Trophoblast cell (in vitro differentiated cells and primary cell): ENCODE measurements at regions not wholly inside any gene's neighbourhood (a gene's known extent, or its start where the extent isn't known, plus 50 kb on each side); places are given as distances from the start of the nearest gene placed in this dataset.

Experiments
- DNase-seq, 2 donors: peaks; one replicate each; pipeline ENCODE4 v3.0.0-alpha.2; 2016
- H2AFZ ChIP-seq: 2 replicates; pipeline ENCODE4 v1.6.1; 2013; ENCODE audit warnings: low read length, moderate library complexity, mild to moderate bottlenecking; ENCODE audit not compliant: insufficient read depth, poor library complexity
- H2AK5ac ChIP-seq: 2 replicates; pipeline ENCODE4 v1.6.1; 2013; ENCODE audit warnings: mild to moderate bottlenecking, low read length
- H2BK120ac ChIP-seq: 2 replicates; pipeline ENCODE4 v1.6.1; 2013; ENCODE audit warnings: low read length, mild to moderate bottlenecking, moderate library complexity; ENCODE audit not compliant: insufficient read depth, poor library complexity
- H2BK12ac ChIP-seq: 2 replicates; pipeline ENCODE4 v1.6.1; 2013; ENCODE audit warnings: mild to moderate bottlenecking, low read length, moderate library complexity
- H2BK5ac ChIP-seq: 2 replicates; pipeline ENCODE4 v1.6.1; 2013; ENCODE audit warnings: low read length, low read depth, moderate library complexity, mild to moderate bottlenecking; ENCODE audit not compliant: poor library complexity
- H3K14ac ChIP-seq: 2 replicates; pipeline ENCODE4 v1.6.1; 2013; ENCODE audit warnings: mild to moderate bottlenecking, low read length
- H3K18ac ChIP-seq: 2 replicates; pipeline ENCODE4 v1.6.1; 2013; ENCODE audit warnings: mild to moderate bottlenecking, low read length
- H3K23ac ChIP-seq: 2 replicates; pipeline ENCODE4 v1.6.1; 2013; ENCODE audit warnings: low read length
- H3K27ac ChIP-seq: 2 replicates; pipeline ENCODE4 v1.5.1; 2013; ENCODE audit warnings: low read depth, mild to moderate bottlenecking, inconsistent platforms, low read length, moderate library complexity
- H3K27me3 ChIP-seq: 2 replicates; pipeline ENCODE4 v1.6.1; 2013; ENCODE audit warnings: inconsistent platforms, mild to moderate bottlenecking, low read length, moderate library complexity; ENCODE audit not compliant: insufficient read depth
- H3K36me3 ChIP-seq, 2 experiments: 1 replicate in 1 of 2; 2 replicates in 1 of 2; pipeline ENCODE4 v1.6.1; 2013; ENCODE audit warnings: low read length in 2 of 2, mild to moderate bottlenecking in 2 of 2, moderate library complexity in 1 of 2; ENCODE audit not compliant: insufficient read depth in 2 of 2, control insufficient read depth in 1 of 2
- H3K4ac ChIP-seq: 2 replicates; pipeline ENCODE4 v1.6.1; 2013; ENCODE audit warnings: low read depth, mild to moderate bottlenecking, low read length, moderate library complexity
- H3K4me1 ChIP-seq, 2 experiments: 1 replicate in 1 of 2; 2 replicates in 1 of 2; pipeline ENCODE4 v1.6.1; 2013; ENCODE audit warnings: low read length in 2 of 2, mild to moderate bottlenecking in 2 of 2, moderate library complexity in 1 of 2; ENCODE audit not compliant: insufficient read depth in 2 of 2, control insufficient read depth in 1 of 2
- H3K4me2 ChIP-seq: 2 replicates; pipeline ENCODE4 v1.6.1; 2013; ENCODE audit warnings: inconsistent platforms, mild to moderate bottlenecking, low read length, moderate library complexity
- H3K4me3 ChIP-seq: 2 replicates; pipeline ENCODE4 v1.5.1; 2013; ENCODE audit warnings: mild to moderate bottlenecking, low read depth, low read length, inconsistent platforms
- H3K79me1 ChIP-seq: one replicate; pipeline ENCODE4 v1.6.1; 2013; ENCODE audit warnings: low read length
- H3K79me2 ChIP-seq: 2 replicates; pipeline ENCODE4 v1.6.1; 2013; ENCODE audit warnings: low read length, mild to moderate bottlenecking; ENCODE audit not compliant: control insufficient read depth, insufficient read depth, poor library complexity
- H3K9ac ChIP-seq: 2 replicates; pipeline ENCODE4 v1.6.1; 2013; ENCODE audit warnings: mild to moderate bottlenecking, low read length
- H3K9me3 ChIP-seq: 2 replicates; pipeline ENCODE4 v1.6.1; 2013; ENCODE audit warnings: low read depth, mild to moderate bottlenecking, control low read depth, inconsistent platforms, low read length; ENCODE audit not compliant: insufficient read depth
- H4K12ac ChIP-seq: 2 replicates; pipeline ENCODE4 v1.6.1; 2013; ENCODE audit warnings: low read depth, mild to moderate bottlenecking, low read length, moderate library complexity
- H4K8ac ChIP-seq: 2 replicates; pipeline ENCODE4 v1.6.1; 2013; ENCODE audit warnings: low read depth, mild to moderate bottlenecking, low read length, moderate library complexity
- H4K91ac ChIP-seq: one replicate; pipeline ENCODE4 v1.6.1; 2013; ENCODE audit warnings: low read depth, mild to moderate bottlenecking, low read length, moderate library complexity
- WGBS: extraction: QIAGEN DNeasy Blood & Tissue Kit; methylation state at CpG from one replicate; pipeline ENCODE4 v1.1.7; 2013; ENCODE audit warnings: missing lambda C conversion rate; ENCODE audit not compliant: insufficient read length, insufficient coverage; ENCODE audit errors: extremely low coverage; 5-methylcytosine and 5-hydroxymethylcytosine counted together

DNA sequence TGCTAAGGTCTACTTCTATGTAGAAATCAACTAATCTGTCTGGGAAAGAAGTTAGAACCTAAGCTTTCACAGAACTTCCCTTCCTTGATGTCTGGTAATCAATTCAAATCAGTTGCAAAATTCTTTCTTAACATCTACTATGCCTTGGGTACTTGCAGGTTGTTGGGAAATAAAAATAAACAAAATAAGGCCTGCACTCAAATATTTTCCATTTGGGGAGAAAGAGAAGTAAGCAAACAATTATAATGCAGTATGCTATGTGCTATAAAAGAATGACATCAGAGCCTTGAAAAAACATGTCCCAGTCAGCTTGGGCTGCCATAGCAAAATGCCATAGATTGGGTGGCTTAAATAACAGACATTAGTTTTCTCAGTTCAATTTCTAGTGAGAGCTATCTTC, 425.9 kb upstream of the DCN start:
- H3K18ac ChIP-seq: no peak overlapping the region
- H2BK12ac ChIP-seq: no peak overlapping the region
- H4K12ac ChIP-seq: no peak overlapping the region

DNA sequence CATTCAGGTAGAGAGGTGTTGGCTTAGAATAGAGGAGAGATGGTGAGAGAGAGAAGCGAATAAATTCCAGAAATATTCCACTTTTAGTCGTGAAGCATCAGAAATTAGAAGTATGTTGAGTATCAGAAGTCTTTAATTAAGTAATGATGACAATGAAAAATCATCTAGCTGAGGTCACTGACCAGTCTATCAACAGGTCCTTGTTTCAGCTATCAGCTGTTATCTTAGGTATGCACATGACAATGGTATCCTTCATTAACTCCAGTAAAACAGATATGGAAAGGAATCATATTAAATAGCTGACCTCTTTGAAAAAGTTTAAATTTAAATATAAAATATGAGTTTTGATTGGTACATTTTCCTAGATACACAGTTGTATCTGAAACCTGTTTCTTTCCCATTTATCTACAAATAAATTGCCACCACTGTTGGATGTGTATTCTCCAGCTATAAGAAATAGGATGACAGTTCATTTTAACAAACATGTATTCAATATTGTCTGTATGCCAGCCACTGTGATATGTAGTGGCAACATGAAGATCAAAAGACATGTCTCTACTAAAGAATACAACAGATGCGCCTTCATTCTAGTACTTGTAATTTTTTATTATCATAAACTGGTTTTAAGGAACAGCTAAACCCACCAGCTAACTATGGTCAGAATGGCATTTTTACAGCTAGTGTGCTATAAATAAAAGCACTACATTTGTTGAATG, 424.2 kb upstream of the DCN start:
- Histone ChIP-seq H2AK5ac (no peak overlapping the region), H3K79me2 (no peaks in the 10 kb centered on the region), H4K91ac (no peak overlapping the region), H3K4me3 (no peak overlapping the region), H3K23ac (no peak overlapping the region), H4K12ac (no peak overlapping the region), H2BK5ac (no peak overlapping the region), H3K14ac (no peak overlapping the region), H3K4me2 (no peak overlapping the region), H3K4me1 (no peaks in the 10 kb centered on the region), H3K9ac (no peak overlapping the region), H2BK12ac (no peak overlapping the region), H3K4ac (no peak overlapping the region), H3K9me3 (no peaks in the 10 kb centered on the region), H3K79me1 (no peaks in the 10 kb centered on the region), H3K18ac (no peak overlapping the region), H3K27ac (no peak overlapping the region), H2AFZ (no peak overlapping the region), H3K36me3 (no peaks in the 10 kb centered on the region), H3K27me3 (no peaks in the 10 kb centered on the region), H2BK120ac (no peak overlapping the region), H4K8ac (no peak overlapping the region)
- no CpG with 5 or more reads among the region's 3 CpGs for WGBS
- DNase-seq: no peak

More for the DNA sequence above, 425.9 kb upstream of the DCN start:
- Histone ChIP-seq H2BK5ac (no peak overlapping the region), H3K4me3 (no peak overlapping the region), H3K14ac (no peak overlapping the region), H3K27ac (no peak overlapping the region), H4K91ac (no peak overlapping the region), H3K4ac (no peak overlapping the region), H4K8ac (no peak overlapping the region), H2AFZ (no peak overlapping the region), H3K23ac (no peak overlapping the region), H3K79me2 (no peaks in the 10 kb centered on the region), H3K4me2 (no peak overlapping the region), H3K27me3 (no peaks in the 10 kb centered on the region), H3K9me3 (no peaks in the 10 kb centered on the region), H3K4me1 (no peaks in the 10 kb centered on the region), H3K9ac (no peak overlapping the region), H3K36me3 (no peaks in the 10 kb centered on the region), H2BK120ac (no peak overlapping the region), H3K79me1 (no peaks in the 10 kb centered on the region), H2AK5ac (no peak overlapping the region)
- DNase-seq: no peak

DNA sequence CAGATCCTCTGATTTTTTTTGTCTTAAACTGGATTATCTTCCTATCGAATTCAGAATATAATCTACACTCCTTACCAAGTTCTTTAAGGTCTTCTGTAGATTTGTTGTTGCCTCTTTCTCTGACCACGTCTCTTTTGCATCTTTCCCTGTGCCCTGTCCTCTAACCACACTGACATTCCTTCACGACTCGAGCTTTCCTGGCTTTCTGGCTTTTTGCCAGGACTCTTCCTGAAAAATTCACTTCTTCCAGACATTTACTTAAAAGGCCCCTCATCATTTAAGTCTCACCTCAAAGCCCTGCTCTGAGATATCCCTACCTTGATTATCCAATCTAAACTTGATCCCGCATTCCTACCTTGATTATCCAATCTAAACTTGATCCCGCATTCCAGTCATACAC, 422.3 kb upstream of the DCN start:
- H2BK120ac ChIP-seq: no peak overlapping the region
- H3K36me3 ChIP-seq: no peaks in the 10 kb centered on the region
- no peak overlapping the region for H3K4me3 ChIP-seq
- H3K14ac ChIP-seq: no peak overlapping the region
- H4K12ac ChIP-seq: no peak overlapping the region
- H4K91ac ChIP-seq: no peak overlapping the region
- no peaks in the 10 kb centered on the region for H3K79me1 ChIP-seq
- DNase-seq: no peak
- no peak overlapping the region for H3K4ac ChIP-seq
- H2BK5ac ChIP-seq: no peak overlapping the region
- no peak overlapping the region for H2AFZ ChIP-seq
- no CpG with 5 or more reads among the region's 6 CpGs for WGBS
- no peak overlapping the region for H2BK12ac ChIP-seq
- H2AK5ac ChIP-seq: no peak overlapping the region
- no peaks in the 10 kb centered on the region for H3K9me3 ChIP-seq
- no peaks in the 10 kb centered on the region for H3K27me3 ChIP-seq
- H3K27ac ChIP-seq: no peak overlapping the region
- H3K79me2 ChIP-seq: no peaks in the 10 kb centered on the region
- no peak overlapping the region for H3K4me2 ChIP-seq
- no peak overlapping the region for H3K9ac ChIP-seq
- no peaks in the 10 kb centered on the region for H3K4me1 ChIP-seq
- no peak overlapping the region for H4K8ac ChIP-seq
- no peak overlapping the region for H3K18ac ChIP-seq
- no peak overlapping the region for H3K23ac ChIP-seq

DNA sequence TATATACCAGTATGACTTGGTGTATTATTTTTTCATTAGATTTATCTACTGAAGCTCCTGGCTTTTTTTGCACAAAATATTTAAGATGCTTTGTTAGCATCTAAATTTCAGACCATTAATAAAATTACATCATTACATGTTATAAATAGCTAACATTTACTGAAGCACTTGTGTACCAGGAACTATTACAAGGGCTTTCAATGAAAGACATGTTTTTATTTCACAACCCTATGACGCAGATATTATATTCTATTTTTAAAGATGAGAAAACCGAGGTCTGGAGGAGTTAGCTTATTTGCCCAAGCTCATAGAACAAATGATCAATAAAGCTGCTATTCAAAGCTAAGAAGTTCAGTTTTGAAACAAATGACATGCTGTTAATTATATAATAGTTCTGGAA, 420.4 kb upstream of the DCN start:
- Histone ChIP-seq H4K8ac (no peak overlapping the region), H4K12ac (no peak overlapping the region), H3K4ac (no peak overlapping the region), H2BK12ac (no peak overlapping the region), H3K9me3 (no peaks in the 10 kb centered on the region), H3K4me1 (no peaks in the 10 kb centered on the region), H2AFZ (no peak overlapping the region), H3K79me1 (no peaks in the 10 kb centered on the region), H4K91ac (no peak overlapping the region), H2BK5ac (no peak overlapping the region), H3K4me3 (no peak overlapping the region), H2AK5ac (no peak overlapping the region), H3K27ac (no peak overlapping the region), H3K9ac (no peak overlapping the region), H3K27me3 (no peaks in the 10 kb centered on the region), H3K23ac (no peak overlapping the region), H3K14ac (no peak overlapping the region), H3K36me3 (no peaks in the 10 kb centered on the region), H3K79me2 (no peaks in the 10 kb centered on the region), H3K4me2 (no peak overlapping the region), H2BK120ac (no peak overlapping the region), H3K18ac (no peak overlapping the region)
- no peak for DNase-seq
- WGBS: no CpG with 5 or more reads among the region's 2 CpGs
